NAMALWA (cell line): ENCODE measurements at regions not wholly inside any gene's neighbourhood (a gene's known extent, or its start where the extent isn't known, plus 50 kb on each side); places are given as distances from the start of the nearest gene placed in this dataset.

Experiments
- DNase-seq: peaks from one replicate; pipeline ENCODE4 v3.0.0-alpha.2; 2015; ENCODE audit warnings: low spot score

- no peak for DNase-seq
Measured at GRCh38 chr9:107064378-107064777, 201.4 kb downstream of the ZNF462 start.

GRCh38 chr9:107065549-107065948 is 202.6 kb downstream of the ZNF462 start:
- DNase-seq = no peak

- no peak for DNase-seq
Measured at GRCh38 chr9:107067739-107068416, 204.9 kb downstream of the ZNF462 start.

GRCh38 chr9:107068581-107068980 is 205.6 kb downstream of the ZNF462 start:
- DNase-seq = no peak

- DNase-seq = no peak
Measured at GRCh38 chr9:107070586-107070985, 207.6 kb downstream of the ZNF462 start.

GRCh38 chr9:107078061-107078460 is 205.0 kb upstream of the RAD23B start:
- DNase-seq = no peak

- DNase-seq = no peak
Measured at GRCh38 chr9:107079589-107079988, 203.5 kb upstream of the RAD23B start.

- DNase-seq = no peak
Measured at GRCh38 chr9:107080130-107080529, 202.9 kb upstream of the RAD23B start.

GRCh38 chr9:107086460-107086859 is 196.6 kb upstream of the RAD23B start:
- no peak for DNase-seq

GRCh38 chr9:107087222-107087621 is 195.9 kb upstream of the RAD23B start:
- DNase-seq = no peak

- no peak for DNase-seq
Measured at GRCh38 chr9:107090218-107090617, 192.9 kb upstream of the RAD23B start.

GRCh38 chr9:107093365-107094060 is 189.6 kb upstream of the RAD23B start:
- DNase-seq = no peak

- no peak for DNase-seq
Measured at GRCh38 chr9:107094370-107094769, 188.7 kb upstream of the RAD23B start.

GRCh38 chr9:107100591-107100990 is 182.5 kb upstream of the RAD23B start:
- no peak for DNase-seq

- no peak for DNase-seq
Measured at GRCh38 chr9:107102011-107102410, 181.1 kb upstream of the RAD23B start.

GRCh38 chr9:107103621-107104020 is 179.5 kb upstream of the RAD23B start:
- no peak for DNase-seq

- no peak for DNase-seq
Measured at GRCh38 chr9:107105784-107106183, 177.3 kb upstream of the RAD23B start.

GRCh38 chr9:107106416-107106815 is 176.7 kb upstream of the RAD23B start:
- DNase-seq = no peak

- no peak for DNase-seq
Measured at GRCh38 chr9:107108342-107109130, 174.5 kb upstream of the RAD23B start.

- no peak for DNase-seq
Measured at GRCh38 chr9:107109324-107109723, 173.8 kb upstream of the RAD23B start.

GRCh38 chr9:107110153-107110552 is 172.9 kb upstream of the RAD23B start:
- no peak for DNase-seq

- no peak for DNase-seq
Measured at GRCh38 chr9:107112707-107113243, 170.3 kb upstream of the RAD23B start.
